ENCODE measurements at regions not wholly inside any gene's neighbourhood (a gene's known extent, or its start where the extent isn't known, plus 50 kb on each side); places are given as distances from the start of the nearest gene placed in this dataset.

GRCh38 chr13:21256351-21256761 lies 79.9 kb downstream of the MRPL57 start:
- Histone ChIP-seq H2AFZ (ENCODE audit: low read depth) (no peak overlapping the region), H3K27me3 (ENCODE audit: insufficient read depth) (peaks cover 8% of the 10 kb centered on the region; the same call in 1 of the 2 replicates), H3K9me2 (no peaks in the 10 kb centered on the region), H3K36me3 (replicated peaks in 1 of 2; ENCODE audit: control insufficient read depth in 1 of 2, insufficient read depth in 2 of 2, low read length in 1 of 2) (no peaks in the 10 kb centered on the region), H3F3A (replicated peaks; ENCODE audit: insufficient read depth) (no peaks in the 10 kb centered on the region), H3K4me2 (no peak overlapping the region), H4K20me1 (ENCODE audit: insufficient read depth) (no peaks in the 10 kb centered on the region), H3K79me2 (ENCODE audit: insufficient read depth) (no peaks in the 10 kb centered on the region), H3K9me3 (no peaks in the 10 kb centered on the region), H3K4me3 (ENCODE audit: low read depth in 2 of 2, low read length in 1 of 2) (no peak overlapping the region), H3K9ac (no peak overlapping the region), H3K4me1 (ENCODE audit: control insufficient read depth in 1 of 2, insufficient read depth in 2 of 2, low read depth in 1 of 2, low read length in 1 of 2) (no peaks in the 10 kb centered on the region), H3K27ac (ENCODE audit: low read depth in 2 of 2, low read length in 1 of 2) (no peak overlapping the region)
- DNase-seq: no peak
- TF ChIP-seq YY1 (IDR thresholded peaks at IDR 0.05; ENCODE audit: low read depth) (no peak), FOSL2 (IDR thresholded peaks at IDR 0.05; ENCODE audit: borderline replicate concordance, low read depth) (no peak), MAX (IDR thresholded peaks at IDR 0.05; ENCODE audit: low read depth) (no peak), USF2 (IDR thresholded peaks at IDR 0.05; ENCODE audit: borderline replicate concordance, low read depth, low read length) (no peak), GABPA (IDR thresholded peaks at IDR 0.05; ENCODE audit: low read depth) (no peak), EP300 (IDR thresholded peaks at IDR 0.05; ENCODE audit: borderline replicate concordance in 1 of 2, low read depth in 1 of 2, low read length in 1 of 2) (no peak), GATA2 (CRISPR knock-in tag; IDR thresholded peaks at IDR 0.05) (no peak)
- WGBS (ENCODE audit: low lambda C conversion rate): 61% methylated on average over 6 of the region's 6 CpGs
- ChIA-PET POLR2A (no interaction called here), CTCF (no interaction called here)

GRCh38 chr13:21256891-21257290 lies 80.4 kb downstream of the MRPL57 start:
- CTCF ChIA-PET: no interaction called here

More at GRCh38 chr13:21256891-21257290, 80.4 kb downstream of the MRPL57 start:
- DNase-seq: no peak
- Histone ChIP-seq H2AFZ (ENCODE audit: low read depth) (no peak overlapping the region), H3K79me2 (ENCODE audit: insufficient read depth) (no peaks in the 10 kb centered on the region), H3K4me3 (ENCODE audit: low read depth in 2 of 2, low read length in 1 of 2) (no peak overlapping the region), H3K9me3 (no peaks in the 10 kb centered on the region), H3K4me2 (no peak overlapping the region), H3F3A (replicated peaks; ENCODE audit: insufficient read depth) (no peaks in the 10 kb centered on the region), H3K9ac (no peak overlapping the region), H4K20me1 (ENCODE audit: insufficient read depth) (no peaks in the 10 kb centered on the region), H3K36me3 (replicated peaks in 1 of 2; ENCODE audit: control insufficient read depth in 1 of 2, insufficient read depth in 2 of 2, low read length in 1 of 2) (no peaks in the 10 kb centered on the region), H3K27ac (ENCODE audit: low read depth in 2 of 2, low read length in 1 of 2) (no peak overlapping the region), H3K27me3 (ENCODE audit: insufficient read depth) (peaks cover 8% of the 10 kb centered on the region; the same call in 1 of the 2 replicates), H3K4me1 (ENCODE audit: control insufficient read depth in 1 of 2, insufficient read depth in 2 of 2, low read depth in 1 of 2, low read length in 1 of 2) (no peaks in the 10 kb centered on the region), H3K9me2 (no peaks in the 10 kb centered on the region)
- 79% methylated on average over 2 of the region's 2 CpGs for WGBS (ENCODE audit: low lambda C conversion rate)
- POLR2A ChIA-PET: no interaction called here
- TF ChIP-seq TCF12 (IDR thresholded peaks at IDR 0.05) (no peak), CHD2 (IDR thresholded peaks at IDR 0.05; ENCODE audit: low read length, partially characterized antibody) (no peak), GABPA (IDR thresholded peaks at IDR 0.05; ENCODE audit: low read depth) (no peak), USF1 (IDR thresholded peaks at IDR 0.05; ENCODE audit: borderline replicate concordance, low read depth) (no peak), RXRA (IDR thresholded peaks at IDR 0.05; ENCODE audit: borderline replicate concordance, low read depth) (no peak), ELF1 (IDR thresholded peaks at IDR 0.05) (no peak), TAF1 (IDR thresholded peaks at IDR 0.05; ENCODE audit: borderline replicate concordance, low read depth, low read length) (no peak), FOXJ3 (CRISPR knock-in tag; IDR thresholded peaks at IDR 0.05) (no peak), FOSL2 (IDR thresholded peaks at IDR 0.05; ENCODE audit: borderline replicate concordance, low read depth) (no peak), NRF1 (IDR thresholded peaks at IDR 0.05; ENCODE audit: low read depth, low read length) (no peak), USF2 (IDR thresholded peaks at IDR 0.05; ENCODE audit: borderline replicate concordance, low read depth, low read length) (no peak), RFX5 (IDR thresholded peaks at IDR 0.05; ENCODE audit: low read length) (no peak), POLR2AphosphoS5 (IDR thresholded peaks at IDR 0.05; ENCODE audit: low read depth, low read length) (no peak), MAX (IDR thresholded peaks at IDR 0.05; ENCODE audit: low read depth) (no peak), CTCF (IDR thresholded peaks at IDR 0.05) (no peak), MXI1 (IDR thresholded peaks at IDR 0.05; ENCODE audit: low read depth, low read length) (no peak), FOXM1 (IDR thresholded peaks at IDR 0.05; ENCODE audit: low read depth) (no peak), JUND (IDR thresholded peaks at IDR 0.05) (no peak), TEAD4 (IDR thresholded peaks at IDR 0.05; ENCODE audit: borderline replicate concordance, insufficient read depth) (no peak), SMC3 (IDR thresholded peaks at IDR 0.05; ENCODE audit: low read depth, low read length) (no peak)

All from SK-N-SH (cell line).